H1 (cell line): ENCODE measurements at regions not wholly inside any gene's neighbourhood (a gene's known extent, or its start where the extent isn't known, plus 50 kb on each side); places are given as distances from the start of the nearest gene placed in this dataset.

Experiments used
- CTCF ChIA-PET: fragments of 300-600 bp; sonication (Branson Sonifier 250); formaldehyde crosslinking; loops from one replicate; lab custom pipeline; 2021; ENCODE audit not compliant: partially characterized antibody; lab: Charles Lee
- POLR2A ChIA-PET: fragments of 300-600 bp; sonication (Branson Sonifier 250); formaldehyde crosslinking; loops from one replicate; lab custom pipeline; 2021; ENCODE audit warnings: inconsistent platforms; ENCODE audit not compliant: partially characterized antibody; lab: Charles Lee
- DNase-seq, 2 experiments: peaks; one replicate each; pipeline versions ENCODE4 v3.0.0 to v3.0.0-alpha.2; 2010 to 2022; ENCODE audit warnings: low spot score in 2 of 2, low read depth in 1 of 2, mixed read lengths in 1 of 2
- FAIRE-seq: peaks from 2 replicates; lab custom pipeline; 2011; peaks lifted over from hg19 to GRCh38; lab: Jason Lieb, UNC
- H2AFZ ChIP-seq: 2 replicates; pipeline ENCODE4 v1.8.1; 2012; ENCODE audit warnings: low read length, inconsistent platforms
- H2AK5ac ChIP-seq: 2 replicates; pipeline ENCODE4 v1.6.1; 2013; ENCODE audit warnings: low read depth, low read length
- H2BK120ac ChIP-seq: replicated peaks from 2 replicates; pipeline ENCODE3; 2013; ENCODE audit warnings: low read depth, low read length, inconsistent platforms
- H2BK12ac ChIP-seq: 2 replicates; pipeline ENCODE4 v1.6.1; 2013; ENCODE audit warnings: low read depth, low read length
- H2BK15ac ChIP-seq: 2 replicates; pipeline ENCODE4 v1.6.1; 2013; ENCODE audit warnings: low read length
- H2BK20ac ChIP-seq: 2 replicates; pipeline ENCODE4 v1.6.1; 2013; ENCODE audit warnings: low read length
- H2BK5ac ChIP-seq: 2 replicates; pipeline ENCODE4 v1.6.1; 2013; ENCODE audit warnings: low read depth, low read length
- H3K14ac ChIP-seq: 2 replicates; pipeline ENCODE4 v1.6.1; 2013; ENCODE audit warnings: inconsistent platforms; ENCODE audit not compliant: insufficient read length
- H3K18ac ChIP-seq: 2 replicates; pipeline ENCODE4 v1.6.1; 2013; ENCODE audit warnings: low read length; ENCODE audit errors: extremely low read depth
- H3K23ac ChIP-seq: 2 replicates; pipeline ENCODE4 v1.6.1; 2013; ENCODE audit warnings: inconsistent platforms; ENCODE audit not compliant: insufficient read length
- H3K23me2 ChIP-seq: 2 replicates; pipeline ENCODE4 v1.6.1; 2013; ENCODE audit warnings: low read depth, low read length
- H3K27ac ChIP-seq: 2 replicates; pipeline ENCODE4 v1.6.1; 2011; ENCODE audit warnings: low read depth, low read length, inconsistent platforms
- H3K27me3 ChIP-seq, 4 experiments: replicated peaks in 1 of 4; 1 replicate in 1 of 4; 2 replicates in 3 of 4; pipeline versions ENCODE4 v1.6.1 to v1.8.1; 2011 to 2013; ENCODE audit warnings: low read length in 3 of 4, mild to moderate bottlenecking in 3 of 4, inconsistent platforms in 2 of 4, mixed read lengths in 2 of 4, moderate library complexity in 1 of 4; ENCODE audit not compliant: control insufficient read depth in 3 of 4, insufficient read depth in 3 of 4; ENCODE audit errors: extremely low read depth in 1 of 4
- H3K36me3 ChIP-seq, 4 experiments: 2 replicates each; pipeline versions ENCODE4 v1.6.1 to v1.8.1; 2011 to 2013; ENCODE audit warnings: mild to moderate bottlenecking in 4 of 4, low read length in 3 of 4, moderate library complexity in 2 of 4, control low read depth in 1 of 4, inconsistent platforms in 1 of 4; ENCODE audit not compliant: insufficient read depth in 4 of 4, control insufficient read depth in 2 of 4
- H3K4ac ChIP-seq: replicated peaks from 2 replicates; pipeline ENCODE3; 2013; ENCODE audit warnings: low read length, low read depth, mixed read lengths, inconsistent platforms; ENCODE audit not compliant: insufficient read length
- H3K4me1 ChIP-seq, 4 experiments: replicated peaks in 1 of 4; 1 replicate in 1 of 4; 2 replicates in 3 of 4; pipeline versions ENCODE4 v1.6.1 to v1.8.1; 2011 to 2013; ENCODE audit warnings: low read length in 3 of 4, inconsistent platforms in 2 of 4, mixed read lengths in 1 of 4; ENCODE audit not compliant: insufficient read depth in 4 of 4, control insufficient read depth in 3 of 4
- H3K4me2 ChIP-seq, 2 experiments: 2 replicates each; pipeline versions ENCODE4 v1.6.1 to v1.8.1; 2011 to 2013; ENCODE audit warnings: low read depth in 2 of 2, low read length in 2 of 2, control low read depth in 1 of 2, inconsistent platforms in 1 of 2, mild to moderate bottlenecking in 1 of 2; ENCODE audit not compliant: insufficient read depth in 1 of 2
- H3K4me3 ChIP-seq, 4 experiments: fragments of 200-600, 300-600 bp in 1 of 4; sonication (generic), shearing (Covaris generic), sonication (Bioruptor Twin) in 1 of 4; 2 replicates each; pipeline versions ENCODE4 v1.5.1 to v1.8.1; 2011 to 2016; ENCODE audit warnings: low read length in 4 of 4, low read depth in 3 of 4, control low read depth in 2 of 4, inconsistent platforms in 2 of 4, mild to moderate bottlenecking in 2 of 4, mixed read lengths in 1 of 4, moderate library complexity in 1 of 4; ENCODE audit not compliant: insufficient read depth in 2 of 4; ENCODE audit errors: extremely low read depth in 1 of 4
- H3K56ac ChIP-seq: replicated peaks from 2 replicates; pipeline ENCODE3; 2013; ENCODE audit warnings: low read depth, mild to moderate bottlenecking, mixed read lengths, low read length, inconsistent platforms; ENCODE audit not compliant: insufficient read length
- H3K79me1 ChIP-seq: 2 replicates; pipeline ENCODE4 v1.6.1; 2013; ENCODE audit warnings: low read depth, low read length, control low read depth
- H3K79me2 ChIP-seq, 2 experiments: 2 replicates each; pipeline versions ENCODE4 v1.6.1 to v1.8.1; 2012 to 2013; ENCODE audit warnings: low read length in 2 of 2, mild to moderate bottlenecking in 2 of 2, inconsistent platforms in 1 of 2; ENCODE audit not compliant: insufficient read depth in 2 of 2, control insufficient read depth in 1 of 2
- H3K9ac ChIP-seq, 4 experiments: replicated peaks in 1 of 4; 1 replicate in 1 of 4; 2 replicates in 3 of 4; pipeline versions ENCODE4 v1.6.1 to v1.8.1; 2011 to 2013; ENCODE audit warnings: low read depth in 3 of 4, low read length in 3 of 4, control low read depth in 2 of 4, mild to moderate bottlenecking in 2 of 4, moderate library complexity in 2 of 4, inconsistent platforms in 1 of 4; ENCODE audit errors: extremely low read depth in 1 of 4
- H3K9me3 ChIP-seq, 2 experiments: 2 replicates each; pipeline versions ENCODE4 v1.6.1 to v1.8.1; 2012 to 2013; ENCODE audit warnings: mild to moderate bottlenecking in 2 of 2, moderate library complexity in 2 of 2, control low read depth in 1 of 2, inconsistent platforms in 1 of 2, low read depth in 1 of 2, low read length in 1 of 2, mixed read lengths in 1 of 2; ENCODE audit not compliant: insufficient read depth in 2 of 2
- H4K20me1 ChIP-seq, 2 experiments: replicated peaks in 1 of 2; 2 replicates each; pipeline versions ENCODE3 to v1.8.1; 2011 to 2013; ENCODE audit warnings: inconsistent platforms in 2 of 2, low read length in 2 of 2, mild to moderate bottlenecking in 1 of 2; ENCODE audit not compliant: insufficient read depth in 2 of 2, control insufficient read depth in 1 of 2
- H4K5ac ChIP-seq: 2 replicates; pipeline ENCODE4 v1.6.1; 2013; ENCODE audit warnings: low read length, low read depth, mixed read lengths, inconsistent platforms; ENCODE audit not compliant: insufficient read length
- H4K8ac ChIP-seq: 2 replicates; pipeline ENCODE4 v1.8.0; 2013; ENCODE audit warnings: mild to moderate bottlenecking, moderate library complexity, low read length, inconsistent platforms; ENCODE audit not compliant: insufficient read depth; ENCODE audit errors: extremely low read depth
- H4K91ac ChIP-seq: replicated peaks from 2 replicates; pipeline ENCODE3; 2013; ENCODE audit warnings: low read length, mixed read lengths, inconsistent platforms; ENCODE audit not compliant: insufficient read length
- EGR1 ChIP-seq: IDR thresholded peaks from 2 replicates; pipeline ENCODE4 v1.6.1; 2011; ENCODE audit warnings: low read depth, low read length, borderline replicate concordance
- SP2 ChIP-seq: IDR thresholded peaks from 2 replicates; pipeline ENCODE4 v1.6.1; 2012; ENCODE audit warnings: mild to moderate bottlenecking, low read length, inconsistent platforms
- WGBS, 2 experiments: shearing (Covaris generic) in 1 of 2; methylation state at CpG; one replicate each; pipeline versions ENCODE4 v1.1.6 to v1.1.7; 2013 to 2015; ENCODE audit warnings: low lambda C conversion rate in 2 of 2, mixed read lengths in 2 of 2, inconsistent platforms in 1 of 2, low coverage in 1 of 2, missing lambda C conversion rate in 1 of 2; ENCODE audit not compliant: insufficient replicate concordance in 2 of 2, insufficient coverage in 1 of 2, insufficient read length in 1 of 2; ENCODE audit errors: extremely low coverage in 1 of 2, missing lambda C conversion rate in 1 of 2; 5-methylcytosine and 5-hydroxymethylcytosine counted together

DNA sequence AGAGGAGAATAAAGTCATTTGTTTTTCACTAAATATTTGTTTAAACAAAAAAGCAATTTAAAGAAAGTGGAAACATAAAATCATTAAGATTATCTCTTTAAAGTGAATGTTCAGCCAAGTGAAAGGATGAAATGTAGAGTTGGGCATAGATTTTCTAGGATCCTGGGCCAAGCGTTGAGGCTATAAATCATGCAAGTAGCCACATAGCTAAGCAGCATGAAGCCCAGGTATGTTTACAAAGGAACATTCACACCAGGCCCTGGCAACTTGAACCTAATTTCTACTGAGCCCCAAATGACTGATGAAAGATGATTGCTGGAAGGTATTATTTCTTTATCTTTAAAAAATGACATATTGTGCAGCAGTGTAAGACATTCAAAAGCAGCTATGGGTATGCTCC, 461.8 kb downstream of the MAT2B start:
- H3K23ac ChIP-seq = no peak overlapping the region
- TF ChIP-seq EGR1 = no peak
- TF ChIP-seq SP2 = no peak

More for the DNA sequence above, 461.8 kb downstream of the MAT2B start:
- Histone ChIP-seq H3K9me3 (no peaks in the 10 kb centered on the region), H3K18ac (no peak overlapping the region), H2AK5ac (no peak overlapping the region), H3K27ac (no peak overlapping the region), H3K79me1 (no peaks in the 10 kb centered on the region), H3K4me3 (no peak overlapping the region), H3K56ac (no peak overlapping the region), H3K27me3 (no peaks in the 10 kb centered on the region), H4K8ac (no peak overlapping the region), H2BK12ac (no peak overlapping the region), H2BK15ac (no peak overlapping the region), H3K4me1 (no peaks in the 10 kb centered on the region), H3K36me3 (no peaks in the 10 kb centered on the region), H4K5ac (no peak overlapping the region), H3K4me2 (no peak overlapping the region), H3K23me2 (no peaks in the 10 kb centered on the region; the same call in 1 of the 2 replicates), H4K91ac (no peak overlapping the region), H2BK20ac (no peak overlapping the region), H3K4ac (no peak overlapping the region), H2AFZ (no peak overlapping the region), H4K20me1 (no peaks in the 10 kb centered on the region), H3K14ac (no peak overlapping the region), H2BK120ac (no peak overlapping the region), H3K9ac (no peak overlapping the region), H2BK5ac (no peak overlapping the region), H3K79me2 (no peaks in the 10 kb centered on the region)
- FAIRE-seq (no peak), DNase-seq (no peak)
- 63% methylated on average over 1 of the region's 1 CpG; no CpG with 5 or more reads in 1 of the 2 experiments for WGBS, 2 experiments
- POLR2A ChIA-PET = no interaction called here
- CTCF ChIA-PET = interaction anchor here (0.7 kb wide), 2 partner anchors 51 to 67 kb away, joined by 3 read pairs; no protein-coding TSS in a partner anchor
